ENCODE measurements at regions not wholly inside any gene's neighbourhood (a gene's known extent, or its start where the extent isn't known, plus 50 kb on each side); places are given as distances from the start of the nearest gene placed in this dataset.

DNA sequence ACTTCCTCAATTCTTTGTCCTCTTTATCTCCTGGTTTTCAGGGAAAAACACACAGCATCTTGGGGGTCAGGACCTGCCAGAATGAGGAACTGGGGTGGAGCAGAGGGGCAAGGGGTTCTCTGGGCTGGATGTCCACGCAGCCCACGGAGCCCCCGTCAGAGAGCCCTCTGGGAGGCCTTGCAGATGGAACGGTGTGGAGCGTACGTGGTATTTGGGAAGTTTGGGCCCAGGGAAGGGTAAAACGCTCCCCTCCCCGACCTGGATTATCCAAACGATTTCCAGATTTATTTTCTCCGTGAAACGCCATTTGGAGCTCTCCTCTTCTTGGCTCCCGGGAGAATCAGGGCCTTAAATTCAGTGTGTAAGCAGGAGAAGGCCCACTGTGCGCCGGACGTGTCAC, 51.7 kb upstream of the ZNF536 start:
- peak; percentile 65 for DNase-seq (ENCODE audit: extremely low spot score, unreplicated experiment)
- no peak overlapping the region for H3K27ac Mint-ChIP-seq (ENCODE audit: unreplicated experiment)
- H3K36me3 Mint-ChIP-seq (ENCODE audit: unreplicated experiment) = no peaks in the 10 kb centered on the region
- H3K9me3 Mint-ChIP-seq (ENCODE audit: unreplicated experiment) = peaks cover 37% of the 10 kb centered on the region
- TF ChIP-seq, protein P1, sequence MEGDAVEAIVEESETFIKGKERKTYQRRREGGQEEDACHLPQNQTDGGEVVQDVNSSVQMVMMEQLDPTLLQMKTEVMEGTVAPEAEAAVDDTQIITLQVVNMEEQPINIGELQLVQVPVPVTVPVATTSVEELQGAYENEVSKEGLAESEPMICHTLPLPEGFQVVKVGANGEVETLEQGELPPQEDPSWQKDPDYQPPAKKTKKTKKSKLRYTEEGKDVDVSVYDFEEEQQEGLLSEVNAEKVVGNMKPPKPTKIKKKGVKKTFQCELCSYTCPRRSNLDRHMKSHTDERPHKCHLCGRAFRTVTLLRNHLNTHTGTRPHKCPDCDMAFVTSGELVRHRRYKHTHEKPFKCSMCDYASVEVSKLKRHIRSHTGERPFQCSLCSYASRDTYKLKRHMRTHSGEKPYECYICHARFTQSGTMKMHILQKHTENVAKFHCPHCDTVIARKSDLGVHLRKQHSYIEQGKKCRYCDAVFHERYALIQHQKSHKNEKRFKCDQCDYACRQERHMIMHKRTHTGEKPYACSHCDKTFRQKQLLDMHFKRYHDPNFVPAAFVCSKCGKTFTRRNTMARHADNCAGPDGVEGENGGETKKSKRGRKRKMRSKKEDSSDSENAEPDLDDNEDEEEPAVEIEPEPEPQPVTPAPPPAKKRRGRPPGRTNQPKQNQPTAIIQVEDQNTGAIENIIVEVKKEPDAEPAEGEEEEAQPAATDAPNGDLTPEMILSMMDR (IDR thresholded peaks at IDR 0.05) = no peak
- H3K4me1 Mint-ChIP-seq (ENCODE audit: unreplicated experiment) = no peaks in the 10 kb centered on the region
- H3K27me3 Mint-ChIP-seq (ENCODE audit: unreplicated experiment) = no peaks in the 10 kb centered on the region
- no peak overlapping the region for H3K4me3 Mint-ChIP-seq (ENCODE audit: unreplicated experiment)

DNA sequence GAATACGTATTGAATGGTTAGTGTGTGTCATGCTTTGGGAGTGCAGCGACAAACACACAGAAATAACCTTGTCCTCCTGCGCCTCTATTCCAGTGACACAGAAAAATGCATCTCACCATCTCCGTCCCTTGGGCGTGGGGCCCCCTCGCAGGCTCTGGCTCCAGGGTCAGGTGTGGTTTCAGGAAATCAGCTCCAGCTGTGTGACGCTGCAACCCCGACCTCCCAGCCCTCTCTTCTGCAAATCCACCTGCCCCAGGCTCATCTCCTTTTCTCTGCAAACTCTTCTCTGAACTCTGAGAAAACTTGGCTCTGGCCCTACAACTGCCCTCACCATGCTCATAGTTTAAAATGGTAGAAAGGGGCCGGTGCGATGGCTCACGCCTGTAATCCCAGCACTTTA, 51.3 kb upstream of the ZNF536 start:
- DNase-seq (ENCODE audit: extremely low spot score, unreplicated experiment) = peak; percentile 75
- Mint-ChIP-seq H3K27me3 (ENCODE audit: unreplicated experiment) (no peaks in the 10 kb centered on the region), H3K36me3 (ENCODE audit: unreplicated experiment) (no peaks in the 10 kb centered on the region), H3K4me1 (ENCODE audit: unreplicated experiment) (no peaks in the 10 kb centered on the region), H3K9me3 (ENCODE audit: unreplicated experiment) (peaks cover 34% of the 10 kb centered on the region), H3K27ac (ENCODE audit: unreplicated experiment) (no peak overlapping the region), H3K4me3 (ENCODE audit: unreplicated experiment) (no peak overlapping the region)
- TF ChIP-seq, protein P1 (IDR thresholded peaks at IDR 0.05) = no peak

All from osteocyte (in vitro differentiated cells).